IPS-20b (cell line): ENCODE measurements at regions not wholly inside any gene's neighbourhood (a gene's known extent, or its start where the extent isn't known, plus 50 kb on each side); places are given as distances from the start of the nearest gene placed in this dataset.

Source experiments
- H3K27ac ChIP-seq: one replicate; pipeline ENCODE4 v1.5.1; 2013; ENCODE audit warnings: low read length
- H3K27me3 ChIP-seq: 2 replicates; pipeline ENCODE4 v1.6.1; 2013; ENCODE audit warnings: mild to moderate bottlenecking, low read length, inconsistent platforms; ENCODE audit not compliant: insufficient read depth
- H3K36me3 ChIP-seq: 2 replicates; pipeline ENCODE4 v1.6.1; 2013; ENCODE audit warnings: low read depth, mild to moderate bottlenecking, inconsistent platforms, low read length, moderate library complexity; ENCODE audit not compliant: insufficient read depth
- H3K4me1 ChIP-seq: 2 replicates; pipeline ENCODE4 v1.6.1; 2013; ENCODE audit warnings: mild to moderate bottlenecking, control low read depth, inconsistent platforms, low read length, moderate library complexity; ENCODE audit not compliant: insufficient read depth
- H3K4me3 ChIP-seq: 2 replicates; pipeline ENCODE4 v1.5.1; 2013; ENCODE audit warnings: mild to moderate bottlenecking, low read length, inconsistent platforms
- H3K9ac ChIP-seq: 2 replicates; pipeline ENCODE4 v1.6.1; 2013; ENCODE audit warnings: low read depth, mild to moderate bottlenecking, inconsistent platforms, low read length, moderate library complexity
- H3K9me3 ChIP-seq: 2 replicates; pipeline ENCODE4 v1.6.1; 2013; ENCODE audit warnings: mild to moderate bottlenecking, low read depth, low read length, inconsistent platforms; ENCODE audit not compliant: insufficient read depth

DNA sequence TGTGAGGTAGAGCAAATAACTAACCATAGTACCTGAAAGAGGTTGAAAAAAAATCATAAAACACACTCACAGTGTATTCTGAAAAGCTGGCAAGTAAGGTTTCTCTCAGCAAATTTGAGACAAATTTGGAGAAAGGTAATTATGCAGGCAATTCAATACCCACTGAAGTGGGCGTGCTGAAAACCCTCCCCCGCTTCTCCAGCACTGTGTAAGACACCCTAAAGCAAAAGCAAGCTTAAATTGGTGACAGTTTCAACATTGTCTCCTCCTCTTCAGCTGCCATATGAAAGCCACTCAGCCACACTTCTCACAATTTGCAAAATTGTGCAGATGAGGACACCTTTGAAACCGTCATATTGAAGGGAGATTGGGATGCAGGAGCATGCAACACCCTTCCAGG lies 322.3 kb upstream of the CDH6 start:
- no peaks in the 10 kb centered on the region for H3K27me3 ChIP-seq
- H3K4me1 ChIP-seq: peaks cover 13% of the 10 kb centered on the region; the same call in 1 of the 2 replicates
- no peak overlapping the region for H3K27ac ChIP-seq
- H3K36me3 ChIP-seq: no peaks in the 10 kb centered on the region
- H3K9ac ChIP-seq: no peak overlapping the region
- no peaks in the 10 kb centered on the region for H3K9me3 ChIP-seq
- no peak overlapping the region for H3K4me3 ChIP-seq

DNA sequence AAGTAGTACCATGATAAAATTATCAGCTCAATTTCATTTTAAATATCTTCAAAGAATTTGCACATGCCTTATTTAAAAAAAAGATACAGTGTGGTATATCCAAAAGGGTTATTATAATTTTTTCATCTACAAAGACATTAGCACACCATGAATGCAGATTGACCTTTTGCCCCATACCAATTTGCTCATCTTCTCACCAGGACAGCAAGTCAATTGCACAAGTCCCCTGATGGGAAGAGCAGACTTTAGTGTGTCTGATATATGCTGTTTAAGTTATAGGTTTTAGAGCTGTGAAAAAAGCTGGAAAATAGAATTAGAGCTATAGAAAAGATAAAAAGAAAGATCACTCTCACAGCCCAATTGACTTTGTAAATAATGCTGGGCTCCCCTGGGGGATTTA lies 325.8 kb upstream of the CDH6 start:
- H3K4me3 ChIP-seq: no peak overlapping the region
- no peaks in the 10 kb centered on the region for H3K9me3 ChIP-seq
- H3K27me3 ChIP-seq: no peaks in the 10 kb centered on the region
- H3K4me1 ChIP-seq: peaks cover 13% of the 10 kb centered on the region; the same call in 1 of the 2 replicates
- H3K27ac ChIP-seq: no peak overlapping the region
- no peaks in the 10 kb centered on the region for H3K36me3 ChIP-seq
- H3K9ac ChIP-seq: no peak overlapping the region

DNA sequence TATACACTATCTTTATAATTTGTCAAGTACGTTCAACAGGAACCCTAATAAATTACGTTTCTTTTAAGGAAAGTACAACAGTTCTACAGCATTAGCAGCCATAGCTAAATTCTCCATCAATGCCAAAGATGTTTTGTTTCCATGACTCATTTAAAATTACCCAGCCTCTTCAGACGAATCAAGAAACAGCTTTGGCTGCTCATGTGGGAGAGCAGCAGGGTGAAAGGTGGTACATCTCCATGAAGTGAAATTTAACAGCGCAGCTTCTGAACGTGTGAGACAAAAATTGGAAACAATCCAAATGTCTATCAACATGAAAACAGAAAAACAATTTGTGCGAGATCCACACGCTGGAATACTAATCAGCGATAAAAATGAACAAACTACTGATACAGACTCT lies 327.3 kb upstream of the CDH6 start:
- Histone ChIP-seq H3K4me1 (peaks cover 12% of the 10 kb centered on the region; the same call in 1 of the 2 replicates), H3K27me3 (no peaks in the 10 kb centered on the region), H3K9me3 (no peaks in the 10 kb centered on the region), H3K36me3 (no peaks in the 10 kb centered on the region), H3K4me3 (no peak overlapping the region), H3K27ac (no peak overlapping the region), H3K9ac (no peak overlapping the region)

DNA sequence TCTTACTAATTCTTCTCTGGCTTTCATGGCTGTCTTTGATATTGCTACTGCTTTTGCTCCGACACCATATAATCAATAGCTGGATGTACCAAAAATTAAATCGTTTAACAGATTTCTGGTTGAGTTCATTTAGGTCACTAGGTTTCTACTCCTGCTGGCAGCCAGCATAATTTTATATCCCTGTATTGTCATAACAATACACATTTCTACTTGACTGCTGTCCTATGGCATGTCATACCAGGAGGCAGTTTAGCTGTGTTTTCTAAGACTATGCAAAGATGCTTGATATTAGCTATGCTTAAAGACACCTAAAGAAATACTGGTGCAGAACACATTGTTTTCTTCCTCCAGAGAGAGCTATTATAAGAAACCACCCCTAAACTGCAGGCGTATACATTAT lies 337.2 kb upstream of the CDH6 start:
- H3K9me3 ChIP-seq: no peaks in the 10 kb centered on the region
- no peaks in the 10 kb centered on the region for H3K4me1 ChIP-seq
- H3K27ac ChIP-seq: no peak overlapping the region

DNA sequence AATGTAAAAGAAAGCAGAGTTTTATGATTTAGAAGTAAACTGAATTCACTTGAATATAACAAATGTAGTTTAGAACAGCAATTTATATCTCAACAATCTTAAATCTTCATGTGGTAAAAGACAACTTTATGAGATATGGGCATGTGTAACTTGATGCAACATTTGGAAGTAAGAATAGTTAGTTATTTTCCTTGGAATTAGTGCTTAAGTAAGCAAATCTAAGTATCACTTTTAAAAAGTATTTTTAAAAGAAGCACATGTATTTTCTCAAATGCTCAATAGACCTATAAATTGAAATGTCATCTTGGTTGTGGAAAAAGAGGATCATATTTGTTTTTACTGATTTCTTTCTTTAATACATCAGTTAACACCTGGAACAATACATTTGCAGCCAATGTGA lies 340.3 kb upstream of the CDH6 start:
- no peak overlapping the region for H3K27ac ChIP-seq
- H3K27me3 ChIP-seq: no peaks in the 10 kb centered on the region
- no peaks in the 10 kb centered on the region for H3K4me1 ChIP-seq
- no peaks in the 10 kb centered on the region for H3K36me3 ChIP-seq
- no peak overlapping the region for H3K4me3 ChIP-seq
- no peaks in the 10 kb centered on the region for H3K9me3 ChIP-seq
- no peak overlapping the region for H3K9ac ChIP-seq

More for the DNA sequence above, 337.2 kb upstream of the CDH6 start:
- Histone ChIP-seq H3K9ac (no peak overlapping the region), H3K36me3 (no peaks in the 10 kb centered on the region), H3K4me3 (no peak overlapping the region), H3K27me3 (no peaks in the 10 kb centered on the region)

DNA sequence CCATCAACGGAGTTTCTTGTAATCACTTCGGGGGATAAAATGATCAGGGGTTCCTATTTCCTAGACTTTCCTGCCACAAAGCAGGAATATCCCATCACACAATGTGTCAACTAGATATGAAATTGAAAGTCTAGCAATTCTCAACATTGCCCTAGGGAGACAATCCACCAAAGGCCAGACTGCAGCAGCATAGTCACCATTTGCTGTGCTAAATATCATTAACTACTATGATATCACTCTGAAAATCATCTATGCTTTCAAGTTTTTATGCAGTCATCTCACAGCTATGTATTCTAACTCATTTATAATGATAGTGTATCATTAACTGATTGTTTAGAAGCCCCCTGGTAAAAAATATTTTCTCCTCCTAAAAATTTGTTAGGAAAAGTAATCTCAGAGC lies 342.6 kb upstream of the CDH6 start:
- no peak overlapping the region for H3K4me3 ChIP-seq
- no peaks in the 10 kb centered on the region for H3K4me1 ChIP-seq
- H3K36me3 ChIP-seq: no peaks in the 10 kb centered on the region
- H3K9ac ChIP-seq: no peak overlapping the region
- no peaks in the 10 kb centered on the region for H3K27me3 ChIP-seq
- H3K27ac ChIP-seq: no peak overlapping the region
- H3K9me3 ChIP-seq: no peaks in the 10 kb centered on the region

DNA sequence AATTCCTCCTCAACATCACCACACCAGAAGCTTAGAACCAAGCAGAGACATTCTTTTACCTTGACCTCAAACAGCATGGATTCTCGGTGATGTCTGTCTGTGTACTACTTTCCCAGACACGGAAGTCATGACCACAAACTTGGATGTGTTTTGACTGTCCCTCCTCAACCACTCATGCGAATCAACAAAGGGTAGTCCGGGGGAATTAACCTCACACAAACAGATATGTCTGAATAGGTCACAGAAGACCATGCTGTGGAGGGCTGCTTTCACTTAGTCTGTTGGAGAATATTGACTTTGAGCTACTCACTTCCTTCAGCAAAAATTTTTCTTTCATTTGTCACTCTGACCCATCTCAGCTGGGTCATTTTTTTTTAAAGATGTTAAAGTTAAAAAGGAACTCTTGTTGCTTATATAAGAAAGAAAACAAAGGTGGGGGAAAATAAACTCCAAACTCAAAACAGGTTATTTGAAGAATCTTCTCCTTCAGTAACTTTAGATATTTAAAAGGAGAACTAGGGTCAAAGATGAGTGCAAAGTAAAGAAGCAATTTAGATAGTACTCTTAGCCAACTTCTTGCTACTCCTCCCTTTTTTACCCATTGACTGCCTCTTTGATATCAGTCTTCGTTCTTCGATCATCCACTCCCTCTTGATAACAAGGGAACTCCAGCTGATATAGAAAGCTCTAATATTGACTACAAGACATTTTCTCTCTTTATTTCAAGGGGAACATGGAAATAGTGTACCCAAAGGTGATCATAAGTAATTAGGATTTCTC lies 343.4 kb upstream of the CDH6 start:
- Histone ChIP-seq H3K27ac (no peak overlapping the region), H3K9me3 (no peaks in the 10 kb centered on the region), H3K27me3 (no peaks in the 10 kb centered on the region), H3K36me3 (no peaks in the 10 kb centered on the region), H3K4me1 (peaks cover 7% of the 10 kb centered on the region; the same call in 1 of the 2 replicates), H3K4me3 (no peak overlapping the region), H3K9ac (no peak overlapping the region)

DNA sequence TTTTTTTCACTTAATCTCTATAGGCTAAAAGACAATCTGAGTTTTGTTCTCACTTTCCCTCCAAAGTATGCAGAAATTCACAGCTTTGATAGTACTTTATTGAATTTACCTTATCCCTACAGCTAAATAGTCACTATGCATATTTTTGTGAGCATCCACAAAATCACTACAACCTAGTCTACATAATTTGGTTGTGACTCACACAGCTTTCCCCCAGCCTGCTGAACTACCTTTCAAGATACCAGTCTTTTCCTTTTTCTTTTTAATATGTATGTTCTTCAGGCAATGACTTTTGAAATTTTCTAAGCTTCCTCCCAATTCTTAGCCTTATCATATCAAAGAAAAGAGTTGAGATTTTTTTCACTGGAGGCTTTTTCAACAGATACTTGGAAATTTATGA lies 347.3 kb upstream of the CDH6 start:
- Histone ChIP-seq H3K4me1 (peaks cover 7% of the 10 kb centered on the region; the same call in 1 of the 2 replicates), H3K9ac (no peak overlapping the region), H3K27me3 (no peaks in the 10 kb centered on the region), H3K27ac (no peak overlapping the region), H3K4me3 (no peak overlapping the region), H3K9me3 (no peaks in the 10 kb centered on the region), H3K36me3 (no peaks in the 10 kb centered on the region)

DNA sequence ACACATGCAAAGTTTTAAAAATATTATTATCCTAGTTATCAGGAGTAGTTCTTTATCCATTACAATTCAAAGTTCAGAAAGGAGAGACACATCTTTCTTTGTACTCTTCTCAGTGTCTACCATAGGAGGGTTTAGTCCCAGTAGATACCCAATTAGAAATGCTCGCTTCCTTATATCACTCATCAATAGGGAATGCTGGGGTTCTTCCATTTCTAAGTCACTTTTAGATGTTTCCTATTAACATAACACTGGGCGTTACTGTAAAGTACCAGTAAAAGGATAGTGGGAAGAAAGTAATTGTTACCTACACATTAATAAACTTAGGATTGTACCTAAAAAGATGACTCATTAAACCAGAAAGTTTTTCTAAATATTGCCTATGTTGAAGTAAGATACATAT lies 348.3 kb upstream of the CDH6 start:
- no peak overlapping the region for H3K9ac ChIP-seq
- peaks cover 7% of the 10 kb centered on the region; the same call in 1 of the 2 replicates for H3K4me1 ChIP-seq
- H3K36me3 ChIP-seq: no peaks in the 10 kb centered on the region
- H3K27me3 ChIP-seq: no peaks in the 10 kb centered on the region
- H3K4me3 ChIP-seq: no peak overlapping the region
- no peaks in the 10 kb centered on the region for H3K9me3 ChIP-seq
- H3K27ac ChIP-seq: no peak overlapping the region

DNA sequence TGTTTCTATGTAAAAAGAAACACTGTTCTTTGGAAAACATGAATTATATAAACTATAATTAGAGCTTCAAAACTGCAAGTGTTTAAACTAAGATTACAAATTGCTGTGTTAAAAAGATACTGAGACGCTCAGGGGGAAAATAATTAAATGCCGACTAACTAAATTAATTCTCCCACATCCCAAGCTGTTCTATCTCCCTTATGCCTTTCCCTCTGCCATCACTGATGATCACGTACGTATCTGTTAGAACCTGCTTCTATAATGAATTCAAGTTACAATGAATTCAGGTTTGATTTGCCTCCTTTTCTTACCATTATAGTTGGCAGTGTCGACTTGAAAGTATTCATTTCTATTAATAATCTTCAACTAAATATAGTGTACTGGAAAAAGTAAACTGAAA lies 349.9 kb upstream of the CDH6 start:
- no peaks in the 10 kb centered on the region for H3K27me3 ChIP-seq
- H3K9ac ChIP-seq: no peak overlapping the region
- H3K4me3 ChIP-seq: no peak overlapping the region
- peaks cover 7% of the 10 kb centered on the region; the same call in 1 of the 2 replicates for H3K4me1 ChIP-seq
- no peak overlapping the region for H3K27ac ChIP-seq
- no peaks in the 10 kb centered on the region for H3K9me3 ChIP-seq
- H3K36me3 ChIP-seq: no peaks in the 10 kb centered on the region

DNA sequence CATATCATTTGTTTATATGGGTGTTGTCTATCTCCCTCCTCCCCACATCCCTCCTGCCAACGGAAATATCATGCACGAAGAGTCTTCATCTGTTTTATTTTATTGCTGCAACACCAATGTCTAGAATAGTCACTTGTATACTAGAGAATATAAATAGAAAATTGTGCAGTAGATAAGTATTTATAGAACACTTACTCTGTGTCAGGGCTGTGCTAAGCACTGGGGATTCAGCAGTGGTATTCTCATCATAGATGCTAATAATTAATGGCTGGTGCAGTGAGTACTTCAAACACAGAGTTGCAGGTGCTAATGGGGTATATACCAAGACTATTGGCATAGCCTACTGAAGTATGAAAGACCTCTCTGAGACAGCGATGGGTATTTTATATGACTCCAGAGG lies 353.5 kb upstream of the CDH6 start:
- no peak overlapping the region for H3K9ac ChIP-seq

DNA sequence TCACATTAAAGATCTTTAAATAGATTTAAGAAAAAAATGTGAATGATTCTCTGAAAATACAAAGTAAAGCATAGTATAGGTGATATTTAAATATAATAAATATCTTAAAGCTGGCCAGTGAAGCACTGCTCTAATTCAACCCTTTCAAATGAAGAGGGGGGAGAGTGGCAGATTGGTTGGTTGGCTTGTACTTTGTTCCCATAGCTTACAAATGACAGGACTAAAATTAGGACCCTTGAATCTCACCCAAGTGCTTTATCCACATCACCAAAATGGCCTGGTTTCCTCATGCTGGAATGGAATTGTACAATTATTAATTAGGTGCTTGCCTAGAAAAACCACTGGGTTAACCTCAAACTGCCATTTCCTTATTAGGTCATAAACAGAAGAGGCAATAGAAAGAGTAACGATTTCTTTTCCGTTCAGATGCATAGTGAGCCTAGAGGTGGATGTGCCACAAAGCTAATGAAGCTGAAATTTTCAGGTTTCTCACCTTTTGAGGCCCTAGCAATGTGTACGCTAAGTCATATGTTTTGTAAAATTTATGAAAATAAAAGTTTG lies 354.5 kb upstream of the CDH6 start:
- no peaks in the 10 kb centered on the region for H3K27me3 ChIP-seq
- no peaks in the 10 kb centered on the region for H3K36me3 ChIP-seq
- H3K9ac ChIP-seq: no peak overlapping the region
- H3K9me3 ChIP-seq: no peaks in the 10 kb centered on the region
- no peak overlapping the region for H3K27ac ChIP-seq
- H3K4me3 ChIP-seq: no peak overlapping the region
- no peaks in the 10 kb centered on the region for H3K4me1 ChIP-seq

More for the DNA sequence above, 353.5 kb upstream of the CDH6 start:
- Histone ChIP-seq H3K27ac (no peak overlapping the region), H3K4me1 (no peaks in the 10 kb centered on the region), H3K4me3 (no peak overlapping the region), H3K27me3 (no peaks in the 10 kb centered on the region), H3K9me3 (no peaks in the 10 kb centered on the region), H3K36me3 (no peaks in the 10 kb centered on the region)
